ENCODE measurements at regions not wholly inside any gene's neighbourhood (a gene's known extent, or its start where the extent isn't known, plus 50 kb on each side); places are given as distances from the start of the nearest gene placed in this dataset.

DNA sequence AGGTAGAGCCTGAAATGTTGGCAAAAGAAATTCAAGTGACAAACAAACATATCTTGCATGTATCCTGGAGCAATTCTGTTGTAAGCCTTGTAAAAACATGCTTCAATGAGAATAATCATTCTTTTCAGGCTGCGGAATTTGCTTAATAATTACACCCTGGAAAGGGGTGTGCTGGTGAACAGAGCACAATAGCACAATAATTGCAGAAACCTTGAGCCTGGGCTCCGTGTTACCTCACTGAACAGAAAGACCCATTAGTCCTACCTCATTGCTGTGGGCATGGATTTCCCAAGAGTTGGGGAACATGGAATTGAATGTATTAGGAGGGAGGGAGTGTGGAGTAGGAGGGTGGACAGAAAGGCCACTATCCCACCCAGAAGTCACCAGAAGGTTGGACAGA lies 168.0 kb upstream of the ALKAL2 start:
- TF ChIP-seq, protein P1, sequence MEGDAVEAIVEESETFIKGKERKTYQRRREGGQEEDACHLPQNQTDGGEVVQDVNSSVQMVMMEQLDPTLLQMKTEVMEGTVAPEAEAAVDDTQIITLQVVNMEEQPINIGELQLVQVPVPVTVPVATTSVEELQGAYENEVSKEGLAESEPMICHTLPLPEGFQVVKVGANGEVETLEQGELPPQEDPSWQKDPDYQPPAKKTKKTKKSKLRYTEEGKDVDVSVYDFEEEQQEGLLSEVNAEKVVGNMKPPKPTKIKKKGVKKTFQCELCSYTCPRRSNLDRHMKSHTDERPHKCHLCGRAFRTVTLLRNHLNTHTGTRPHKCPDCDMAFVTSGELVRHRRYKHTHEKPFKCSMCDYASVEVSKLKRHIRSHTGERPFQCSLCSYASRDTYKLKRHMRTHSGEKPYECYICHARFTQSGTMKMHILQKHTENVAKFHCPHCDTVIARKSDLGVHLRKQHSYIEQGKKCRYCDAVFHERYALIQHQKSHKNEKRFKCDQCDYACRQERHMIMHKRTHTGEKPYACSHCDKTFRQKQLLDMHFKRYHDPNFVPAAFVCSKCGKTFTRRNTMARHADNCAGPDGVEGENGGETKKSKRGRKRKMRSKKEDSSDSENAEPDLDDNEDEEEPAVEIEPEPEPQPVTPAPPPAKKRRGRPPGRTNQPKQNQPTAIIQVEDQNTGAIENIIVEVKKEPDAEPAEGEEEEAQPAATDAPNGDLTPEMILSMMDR (IDR thresholded peaks at IDR 0.05 in 2 of 3, conservative IDR thresholded peaks at IDR 0.05 in 1 of 3; ENCODE audit: borderline replicate concordance in 1 of 3, insufficient read depth in 1 of 3, low read depth in 2 of 3, low read length in 2 of 3), result no peak
- TF ChIP-seq SIN3A (IDR thresholded peaks at IDR 0.05; ENCODE audit: low read depth) (no peak), FOSL1 (IDR thresholded peaks at IDR 0.05; ENCODE audit: low read depth) (no peak), CEBPB (IDR thresholded peaks at IDR 0.05; ENCODE audit: low read depth) (no peak), POLR2A (IDR thresholded peaks at IDR 0.05; ENCODE audit: borderline replicate concordance, extremely low read depth, insufficient read depth, insufficient read length) (no peak), EZH2phosphoT487 (IDR thresholded peaks at IDR 0.05; ENCODE audit: borderline replicate concordance) (no peak)

All from HCT116 (cell line).